Suprapubic skin (tissue), 4 donors: ENCODE measurements at regions not wholly inside any gene's neighbourhood (a gene's known extent, or its start where the extent isn't known, plus 50 kb on each side); places are given as distances from the start of the nearest gene placed in this dataset.

Experiments
- EP300 ChIP-seq: sonication (generic); formaldehyde crosslinking; IDR thresholded peaks from one replicate; pipeline ENCODE4 v1.6.1; 2017; ENCODE audit warnings: antibody characterized with exemption
- POLR2A ChIP-seq, 2 donors: fragments of 450-650 bp; IDR thresholded peaks; one replicate each; pipeline ENCODE4 v1.6.1; 2017; ENCODE audit warnings: antibody characterized with exemption in 2 of 2, mild to moderate bottlenecking in 2 of 2, moderate library complexity in 2 of 2
- POLR2AphosphoS5 ChIP-seq, 3 donors: sonication (generic); formaldehyde crosslinking; IDR thresholded peaks; one replicate each; pipeline ENCODE4 v1.6.1; 2017; ENCODE audit warnings: antibody characterized with exemption in 3 of 3
- TF ChIP-seq, protein P1 (sequence below), 2 donors: fragments of 200-600 bp in 1 of 2; fragments of 450-650 bp in 1 of 2; sonication (generic) in 1 of 2; IDR thresholded peaks; one replicate each; pipeline ENCODE4 v1.5.1; 2016 to 2019; ENCODE audit warnings: antibody characterized with exemption in 2 of 2, mild to moderate bottlenecking in 1 of 2, moderate library complexity in 1 of 2

DNA sequence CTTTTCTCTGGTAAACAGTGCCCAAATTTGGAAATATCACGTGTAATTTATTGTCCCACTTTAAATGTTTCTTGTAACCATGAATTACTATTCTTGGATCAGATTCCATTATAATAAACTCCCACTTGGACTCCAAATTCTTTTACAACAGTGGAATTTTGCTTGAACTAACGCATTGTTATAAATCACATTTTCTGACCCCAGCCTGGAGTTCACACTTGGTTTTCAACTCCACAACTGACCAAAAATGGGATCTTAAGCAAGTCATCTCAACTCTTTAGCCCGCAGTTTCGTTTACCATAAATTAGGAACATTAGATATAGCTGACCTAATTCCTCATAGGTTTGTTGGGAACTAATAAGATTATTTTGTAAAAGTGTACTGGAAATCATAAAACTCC is 336.8 kb upstream of the NCAM1 start:
- TF ChIP-seq, protein P1, sequence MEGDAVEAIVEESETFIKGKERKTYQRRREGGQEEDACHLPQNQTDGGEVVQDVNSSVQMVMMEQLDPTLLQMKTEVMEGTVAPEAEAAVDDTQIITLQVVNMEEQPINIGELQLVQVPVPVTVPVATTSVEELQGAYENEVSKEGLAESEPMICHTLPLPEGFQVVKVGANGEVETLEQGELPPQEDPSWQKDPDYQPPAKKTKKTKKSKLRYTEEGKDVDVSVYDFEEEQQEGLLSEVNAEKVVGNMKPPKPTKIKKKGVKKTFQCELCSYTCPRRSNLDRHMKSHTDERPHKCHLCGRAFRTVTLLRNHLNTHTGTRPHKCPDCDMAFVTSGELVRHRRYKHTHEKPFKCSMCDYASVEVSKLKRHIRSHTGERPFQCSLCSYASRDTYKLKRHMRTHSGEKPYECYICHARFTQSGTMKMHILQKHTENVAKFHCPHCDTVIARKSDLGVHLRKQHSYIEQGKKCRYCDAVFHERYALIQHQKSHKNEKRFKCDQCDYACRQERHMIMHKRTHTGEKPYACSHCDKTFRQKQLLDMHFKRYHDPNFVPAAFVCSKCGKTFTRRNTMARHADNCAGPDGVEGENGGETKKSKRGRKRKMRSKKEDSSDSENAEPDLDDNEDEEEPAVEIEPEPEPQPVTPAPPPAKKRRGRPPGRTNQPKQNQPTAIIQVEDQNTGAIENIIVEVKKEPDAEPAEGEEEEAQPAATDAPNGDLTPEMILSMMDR (IDR thresholded peaks at IDR 0.05) = no peak
- TF ChIP-seq POLR2AphosphoS5 (IDR thresholded peaks at IDR 0.05) (no peak), EP300 (no peak), POLR2A (IDR thresholded peaks at IDR 0.05) (no peak)
